Activated naive CD8-positive, alpha-beta T cell treated with anti-CD3 and anti-CD28 coated beads for 36 hours (primary cell): ENCODE measurements at regions not wholly inside any gene's neighbourhood (a gene's known extent, or its start where the extent isn't known, plus 50 kb on each side); places are given as distances from the start of the nearest gene placed in this dataset.

ENCODE experiments used
- DNase-seq: peaks from one replicate; pipeline ENCODE4 v3.0.0; 2021
- H3K27ac Mint-ChIP-seq: one replicate; pipeline ENCODE4 v1.8.0; 2022; ENCODE audit warnings: mild to moderate bottlenecking, moderate library complexity, mixed read lengths
- H3K27me3 Mint-ChIP-seq: one replicate; pipeline ENCODE4 v1.8.0; 2022; ENCODE audit warnings: mild to moderate bottlenecking, mixed read lengths
- H3K36me3 Mint-ChIP-seq: one replicate; pipeline ENCODE4 v1.8.0; 2021; ENCODE audit warnings: mild to moderate bottlenecking, mixed read lengths
- H3K4me1 Mint-ChIP-seq: one replicate; pipeline ENCODE4 v1.8.0; 2021; ENCODE audit warnings: mixed read lengths
- H3K4me3 Mint-ChIP-seq: one replicate; pipeline ENCODE4 v1.8.0; 2022; ENCODE audit warnings: mild to moderate bottlenecking, moderate library complexity, mixed read lengths
- H3K9me3 Mint-ChIP-seq: one replicate; pipeline ENCODE4 v1.8.0; 2022; ENCODE audit warnings: mixed read lengths

DNA sequence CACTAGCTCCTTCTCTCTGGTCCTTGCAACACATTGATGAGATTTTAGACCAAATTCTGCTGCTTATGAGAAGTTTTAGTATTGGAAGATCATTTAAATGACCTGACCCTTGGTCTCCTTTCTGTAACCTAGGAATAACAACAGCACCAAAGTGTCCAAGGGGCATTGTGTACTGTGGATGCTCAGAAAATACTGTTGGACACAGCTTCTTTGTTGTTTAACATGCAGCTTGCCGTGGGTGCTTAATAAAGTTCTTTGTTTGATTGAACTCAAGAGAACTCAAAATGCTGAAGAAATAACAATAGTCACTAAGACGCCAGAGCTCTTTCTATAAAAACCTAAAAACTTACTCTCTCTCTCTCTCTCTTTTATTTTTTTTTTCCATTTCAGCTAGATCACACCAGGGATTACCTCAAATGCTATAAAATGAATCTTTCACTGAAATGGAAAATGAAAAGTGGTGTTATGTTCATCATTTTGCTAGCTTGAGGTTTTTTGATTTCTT lies 548.9 kb upstream of the CDH8 start:
- DNase-seq = no peak
- H3K9me3 Mint-ChIP-seq = peaks cover 14% of the 10 kb centered on the region
- no peak overlapping the region for H3K27ac Mint-ChIP-seq
- no peaks in the 10 kb centered on the region for H3K36me3 Mint-ChIP-seq
- no peaks in the 10 kb centered on the region for H3K4me1 Mint-ChIP-seq
- H3K27me3 Mint-ChIP-seq = no peaks in the 10 kb centered on the region
- no peak overlapping the region for H3K4me3 Mint-ChIP-seq

DNA sequence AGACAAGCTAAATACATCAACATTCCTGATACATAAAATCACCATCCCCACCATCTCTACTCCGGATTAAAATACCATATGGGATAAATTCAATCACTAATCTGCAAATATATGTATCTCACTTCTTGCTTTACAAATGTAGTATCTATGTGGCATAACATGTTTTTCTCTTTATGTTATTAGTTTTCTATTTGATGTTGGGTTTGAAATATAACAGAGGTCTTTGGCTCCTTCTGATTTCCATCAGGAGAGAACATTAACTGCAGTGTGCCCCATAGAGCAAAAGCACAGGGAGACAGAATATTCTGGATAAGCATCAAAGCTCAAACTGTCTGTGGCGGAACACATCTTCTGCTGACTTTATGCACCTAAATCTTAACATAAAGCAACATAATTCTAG lies 547.2 kb upstream of the CDH8 start:
- no peaks in the 10 kb centered on the region for H3K36me3 Mint-ChIP-seq
- no peaks in the 10 kb centered on the region for H3K4me1 Mint-ChIP-seq
- H3K4me3 Mint-ChIP-seq = no peak overlapping the region

DNA sequence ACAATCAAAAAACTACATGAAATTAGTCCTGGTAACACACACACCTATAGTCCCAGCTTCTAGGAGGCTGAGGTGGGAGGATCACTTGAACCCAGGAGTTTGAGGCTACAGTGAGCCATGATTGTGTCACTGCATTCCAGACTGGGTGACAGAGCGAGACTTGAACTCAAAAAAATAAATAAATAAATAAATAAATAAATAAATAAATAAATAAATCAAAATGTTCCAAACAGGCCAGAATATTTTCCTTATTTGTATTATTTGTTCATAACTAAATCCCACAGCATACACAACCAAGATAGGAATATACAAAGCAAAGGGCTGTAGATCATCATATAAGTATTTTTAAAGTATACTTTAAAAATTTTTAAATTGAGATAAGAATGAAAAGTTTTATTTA lies 537.2 kb upstream of the CDH8 start:
- Mint-ChIP-seq H3K27ac (no peak overlapping the region), H3K4me3 (no peak overlapping the region), H3K36me3 (no peaks in the 10 kb centered on the region), H3K27me3 (no peaks in the 10 kb centered on the region), H3K4me1 (no peaks in the 10 kb centered on the region), H3K9me3 (peaks cover 8% of the 10 kb centered on the region)
- DNase-seq = no peak

More for the DNA sequence above, 547.2 kb upstream of the CDH8 start:
- H3K9me3 Mint-ChIP-seq = peaks cover 15% of the 10 kb centered on the region
- no peak overlapping the region for H3K27ac Mint-ChIP-seq
- no peak for DNase-seq
- H3K27me3 Mint-ChIP-seq = no peaks in the 10 kb centered on the region

DNA sequence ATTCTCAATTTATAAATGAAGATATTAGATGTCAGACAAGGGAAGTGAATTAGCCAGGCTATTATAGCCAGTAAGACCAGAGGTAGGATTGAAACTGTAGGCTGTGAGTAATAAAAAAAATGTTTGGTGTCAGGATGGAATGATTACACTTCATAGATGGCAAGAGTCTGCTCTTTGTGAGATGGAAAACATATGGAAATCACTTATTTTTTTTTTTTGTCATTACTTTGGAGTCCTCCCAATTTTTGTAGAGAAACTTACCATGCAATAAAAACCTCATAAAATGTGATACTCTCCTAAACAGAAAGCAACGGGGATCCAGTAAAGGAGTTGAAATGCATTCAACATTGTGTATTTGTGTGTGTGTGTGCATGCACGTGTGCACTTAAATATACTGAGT lies 532.7 kb upstream of the CDH8 start:
- Mint-ChIP-seq H3K27ac (no peak overlapping the region), H3K4me1 (no peaks in the 10 kb centered on the region), H3K9me3 (peaks cover 3% of the 10 kb centered on the region), H3K27me3 (no peaks in the 10 kb centered on the region), H3K4me3 (no peak overlapping the region), H3K36me3 (no peaks in the 10 kb centered on the region)
- no peak for DNase-seq

DNA sequence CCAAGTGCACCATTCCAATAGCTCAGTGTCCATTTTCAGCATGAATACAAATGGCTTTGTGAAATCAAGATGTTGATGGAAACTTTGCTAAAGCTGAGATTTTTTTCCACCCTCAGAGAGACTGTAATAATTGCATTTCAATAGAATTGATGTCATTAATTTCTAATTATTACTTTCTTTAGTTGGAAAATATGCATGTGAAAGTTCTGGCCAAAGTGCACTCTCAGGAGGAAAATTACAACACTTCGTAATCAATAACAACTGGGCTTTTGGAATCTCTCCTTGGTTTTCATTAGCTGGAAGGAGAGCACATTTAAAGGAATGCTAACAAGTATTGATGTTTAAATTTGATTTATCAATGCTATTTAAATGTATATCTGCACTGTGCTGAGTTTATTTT lies 529.5 kb upstream of the CDH8 start:
- Mint-ChIP-seq H3K27me3 (no peaks in the 10 kb centered on the region), H3K27ac (no peak overlapping the region), H3K36me3 (no peaks in the 10 kb centered on the region), H3K4me3 (no peak overlapping the region), H3K9me3 (peaks cover 2% of the 10 kb centered on the region), H3K4me1 (no peaks in the 10 kb centered on the region)
- DNase-seq = no peak

DNA sequence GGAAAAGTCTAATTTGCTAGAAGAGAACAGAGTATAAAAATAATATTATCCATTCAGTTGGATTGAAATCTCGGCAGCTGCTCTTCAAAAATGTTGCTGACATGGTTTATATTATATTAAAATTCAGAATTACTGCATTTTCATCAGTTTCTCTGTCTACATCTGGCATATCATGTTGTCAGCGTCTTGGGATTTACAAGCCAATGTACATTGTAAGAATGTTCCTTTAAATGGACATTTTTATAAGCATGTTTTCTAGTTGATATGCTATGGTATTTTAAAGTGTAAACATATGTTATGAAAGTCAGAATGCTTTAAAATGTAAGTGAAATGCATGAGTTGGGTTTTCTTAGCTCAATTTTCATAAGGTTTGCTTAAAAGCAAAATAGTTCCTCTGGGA lies 528.1 kb upstream of the CDH8 start:
- Mint-ChIP-seq H3K4me1 (no peaks in the 10 kb centered on the region), H3K9me3 (peaks cover 2% of the 10 kb centered on the region), H3K4me3 (no peak overlapping the region), H3K27me3 (no peaks in the 10 kb centered on the region), H3K36me3 (no peaks in the 10 kb centered on the region), H3K27ac (no peak overlapping the region)
- no peak for DNase-seq

DNA sequence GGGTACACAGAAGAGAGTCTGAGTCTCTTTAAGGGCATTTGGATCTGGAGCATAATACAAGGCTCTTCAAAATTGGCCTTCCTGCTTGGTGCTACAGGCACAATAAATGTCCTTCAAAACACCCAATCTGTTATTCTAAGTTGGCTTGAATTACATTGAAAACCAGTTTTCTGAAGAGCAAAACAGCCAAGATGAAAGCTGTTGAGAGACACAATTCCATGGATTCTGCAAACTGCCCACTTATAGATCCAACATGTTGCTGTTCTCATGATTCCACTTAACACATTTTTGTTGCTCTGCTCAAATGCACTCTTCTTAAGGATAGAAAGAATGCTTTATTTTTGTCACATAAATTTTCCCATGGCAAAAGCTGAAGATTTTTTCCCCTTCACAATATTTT lies 525.9 kb upstream of the CDH8 start:
- Mint-ChIP-seq H3K4me1 (no peaks in the 10 kb centered on the region), H3K27me3 (no peaks in the 10 kb centered on the region), H3K36me3 (no peaks in the 10 kb centered on the region), H3K4me3 (no peak overlapping the region), H3K27ac (no peak overlapping the region), H3K9me3 (peaks cover 2% of the 10 kb centered on the region)
- DNase-seq = no peak

DNA sequence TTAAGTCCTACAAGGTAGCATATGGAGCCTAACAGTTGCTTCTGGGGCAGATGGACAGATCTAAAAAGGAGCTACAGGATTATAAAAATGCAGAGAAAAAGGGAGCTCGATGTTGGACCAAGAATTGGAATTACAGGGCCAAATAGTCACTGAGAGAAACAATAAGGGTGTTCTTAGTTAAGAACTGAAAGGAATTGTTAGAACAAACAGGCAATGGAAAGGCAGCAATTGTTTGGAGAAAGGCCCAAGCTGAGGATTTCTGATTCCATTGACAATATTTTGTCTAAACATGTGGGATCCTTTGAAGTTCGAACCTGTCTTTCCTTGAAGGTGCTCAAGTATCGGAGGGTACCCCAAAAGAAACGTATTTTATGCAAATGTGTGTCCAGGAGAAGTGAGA lies 513.6 kb upstream of the CDH8 start:
- DNase-seq = no peak
- Mint-ChIP-seq H3K4me1 (no peaks in the 10 kb centered on the region), H3K36me3 (no peaks in the 10 kb centered on the region), H3K4me3 (no peak overlapping the region), H3K9me3 (peaks cover 8% of the 10 kb centered on the region), H3K27me3 (no peaks in the 10 kb centered on the region), H3K27ac (no peak overlapping the region)

DNA sequence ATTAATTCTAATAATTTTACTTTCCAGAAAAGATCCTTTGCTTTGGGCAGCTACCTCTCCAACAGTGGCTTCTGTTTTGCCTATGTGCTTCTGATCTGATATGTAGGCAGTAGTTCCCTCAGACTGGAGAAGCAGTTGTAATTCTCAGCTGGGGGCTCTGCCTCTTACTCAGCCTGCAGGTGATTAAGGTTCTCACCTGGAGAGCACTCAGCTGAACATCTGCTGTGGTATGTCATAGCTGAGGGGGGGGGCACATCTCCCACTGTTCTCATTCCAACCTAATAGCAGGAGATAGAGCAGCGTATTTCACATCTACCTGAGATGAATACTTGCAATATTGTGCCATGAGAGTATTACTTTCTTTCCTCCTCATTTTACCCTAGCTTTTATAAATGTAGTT lies 511.9 kb upstream of the CDH8 start:
- Mint-ChIP-seq H3K4me1 (no peaks in the 10 kb centered on the region), H3K27ac (no peak overlapping the region), H3K4me3 (no peak overlapping the region), H3K36me3 (no peaks in the 10 kb centered on the region), H3K9me3 (peaks cover 8% of the 10 kb centered on the region), H3K27me3 (no peaks in the 10 kb centered on the region)
- no peak for DNase-seq

DNA sequence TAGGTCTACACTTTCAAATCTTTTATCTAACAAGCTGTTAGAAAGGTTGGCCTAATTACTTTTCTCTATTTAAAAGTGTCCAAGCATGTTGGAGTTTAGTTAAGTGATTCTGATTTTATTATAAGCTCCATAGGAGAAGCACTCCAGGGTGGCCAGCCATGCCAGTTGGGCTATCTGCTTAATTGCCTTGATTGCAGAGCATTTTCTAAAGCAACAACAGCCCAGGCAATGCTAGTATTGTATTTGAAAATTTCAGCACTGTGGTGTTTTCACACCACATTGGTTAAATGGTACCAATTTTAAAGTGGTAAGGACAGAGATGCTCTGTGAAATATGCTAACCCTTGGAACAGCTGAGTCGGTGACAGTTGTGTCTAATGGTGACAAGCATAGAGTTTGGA lies 510.5 kb upstream of the CDH8 start:
- H3K9me3 Mint-ChIP-seq = peaks cover 7% of the 10 kb centered on the region
- no peak overlapping the region for H3K4me3 Mint-ChIP-seq
- H3K27ac Mint-ChIP-seq = no peak overlapping the region
- no peaks in the 10 kb centered on the region for H3K36me3 Mint-ChIP-seq
- H3K4me1 Mint-ChIP-seq = no peaks in the 10 kb centered on the region
- no peak for DNase-seq
- no peaks in the 10 kb centered on the region for H3K27me3 Mint-ChIP-seq

DNA sequence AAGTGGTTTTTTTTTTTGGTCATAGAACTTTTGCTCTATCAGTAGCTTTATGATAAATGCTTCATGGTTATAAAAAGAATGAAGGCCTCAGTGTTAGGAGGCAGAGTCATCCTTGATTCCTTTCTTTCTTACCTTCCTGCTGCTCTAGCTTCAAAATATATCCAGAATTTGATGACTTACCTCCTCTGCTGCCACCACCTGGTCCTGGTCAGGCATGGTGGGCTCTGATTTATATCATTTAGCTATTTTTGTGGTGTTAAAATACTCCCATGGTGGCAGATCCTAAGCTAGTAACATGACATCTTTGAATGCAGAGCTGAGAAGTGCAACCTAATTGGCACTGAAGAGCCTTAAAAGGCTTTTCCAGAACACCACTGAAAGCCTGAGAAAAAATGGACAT lies 508.8 kb upstream of the CDH8 start:
- no peak for DNase-seq
- peaks cover 8% of the 10 kb centered on the region for H3K9me3 Mint-ChIP-seq
- H3K4me3 Mint-ChIP-seq = no peak overlapping the region
- H3K27me3 Mint-ChIP-seq = no peaks in the 10 kb centered on the region
- H3K36me3 Mint-ChIP-seq = no peaks in the 10 kb centered on the region
- no peak overlapping the region for H3K27ac Mint-ChIP-seq
- H3K4me1 Mint-ChIP-seq = no peaks in the 10 kb centered on the region

DNA sequence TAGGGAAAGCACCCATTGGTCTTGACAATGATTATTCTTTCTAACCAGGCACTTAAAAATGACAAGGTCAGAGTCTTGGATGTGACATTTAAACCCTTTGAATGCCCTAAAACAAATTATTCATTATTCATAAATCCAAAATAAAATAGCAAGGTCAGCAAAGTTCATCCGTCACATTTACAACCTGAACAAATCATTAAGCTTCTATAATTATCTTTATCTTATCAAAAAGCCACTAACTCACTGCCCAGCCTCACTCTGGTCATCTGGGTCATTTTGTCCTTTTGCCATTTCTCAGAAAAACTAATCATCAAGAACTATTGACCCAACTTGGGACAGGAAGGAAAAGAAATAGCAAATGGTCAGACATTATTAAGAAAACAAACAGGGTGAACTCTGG lies 507.3 kb upstream of the CDH8 start:
- H3K27ac Mint-ChIP-seq = no peak overlapping the region
- no peak for DNase-seq
- no peaks in the 10 kb centered on the region for H3K27me3 Mint-ChIP-seq
- H3K9me3 Mint-ChIP-seq = peaks cover 6% of the 10 kb centered on the region
- no peaks in the 10 kb centered on the region for H3K36me3 Mint-ChIP-seq
- H3K4me1 Mint-ChIP-seq = no peaks in the 10 kb centered on the region
- no peak overlapping the region for H3K4me3 Mint-ChIP-seq

DNA sequence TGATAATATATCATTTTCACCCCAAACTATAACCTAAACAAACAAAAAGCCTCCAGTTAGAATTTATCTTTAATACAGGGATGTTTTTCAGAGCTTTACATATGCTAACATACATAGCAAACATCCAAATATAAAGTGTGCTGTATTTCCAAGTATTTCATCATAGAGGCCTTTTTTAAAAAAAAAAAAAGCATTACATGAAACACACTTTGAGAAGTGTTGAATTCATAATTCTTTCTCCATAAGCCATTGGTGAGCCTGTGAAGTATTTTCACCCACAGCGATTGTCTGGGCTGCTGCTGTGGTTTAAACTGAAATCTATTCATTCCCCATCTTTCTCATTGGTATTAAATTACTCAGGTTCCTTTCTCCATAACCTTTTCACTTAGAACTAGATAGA lies 503.4 kb upstream of the CDH8 start:
- no peak overlapping the region for H3K4me3 Mint-ChIP-seq
- DNase-seq = no peak
- H3K9me3 Mint-ChIP-seq = peaks cover 6% of the 10 kb centered on the region
- H3K27me3 Mint-ChIP-seq = no peaks in the 10 kb centered on the region
- H3K27ac Mint-ChIP-seq = no peak overlapping the region
- H3K4me1 Mint-ChIP-seq = no peaks in the 10 kb centered on the region
- H3K36me3 Mint-ChIP-seq = no peaks in the 10 kb centered on the region

DNA sequence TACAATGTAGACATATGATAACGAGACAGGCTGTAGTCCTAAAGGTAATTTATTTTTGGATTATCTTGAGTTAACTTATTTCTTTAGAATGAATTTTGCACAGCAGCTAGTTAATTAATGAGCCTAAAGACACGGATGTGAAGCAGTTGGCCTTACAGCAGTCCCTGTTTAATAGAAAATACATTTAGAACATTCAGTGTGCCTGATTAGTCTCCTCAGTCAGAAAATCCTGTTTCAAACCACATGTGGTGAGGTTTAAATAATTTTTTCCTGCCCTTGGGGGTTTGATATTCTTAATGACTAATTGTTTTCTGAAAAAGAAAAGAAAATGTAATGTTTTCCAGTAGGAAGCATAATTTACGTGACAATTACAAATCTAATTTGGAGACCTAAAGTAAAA lies 494.2 kb upstream of the CDH8 start:
- Mint-ChIP-seq H3K27ac (no peak overlapping the region), H3K36me3 (no peaks in the 10 kb centered on the region), H3K4me1 (no peaks in the 10 kb centered on the region), H3K27me3 (no peaks in the 10 kb centered on the region), H3K9me3 (peaks cover 18% of the 10 kb centered on the region), H3K4me3 (no peak overlapping the region)
- no peak for DNase-seq

DNA sequence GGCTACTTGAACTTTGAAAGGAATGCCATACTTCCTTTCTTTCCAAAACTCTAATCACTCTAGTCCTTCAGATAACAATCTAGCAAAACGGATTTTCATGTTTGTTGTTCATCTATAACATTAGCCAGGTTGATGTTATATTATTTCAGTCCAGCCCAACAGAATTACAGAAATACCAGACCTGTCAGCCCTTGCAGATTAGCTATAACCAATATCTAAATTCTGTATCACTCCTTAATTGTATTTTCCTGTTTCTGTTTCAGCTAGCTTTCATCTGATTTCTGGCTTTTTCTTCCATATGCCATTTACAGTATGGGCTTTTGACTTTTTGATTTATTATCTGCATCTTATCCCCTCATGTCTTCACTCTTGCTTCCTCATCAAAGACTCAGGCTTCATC lies 479.8 kb upstream of the CDH8 start:
- DNase-seq = no peak
- Mint-ChIP-seq H3K4me1 (no peaks in the 10 kb centered on the region), H3K4me3 (no peak overlapping the region), H3K27me3 (no peaks in the 10 kb centered on the region), H3K9me3 (peaks cover 18% of the 10 kb centered on the region), H3K27ac (no peak overlapping the region), H3K36me3 (no peaks in the 10 kb centered on the region)

DNA sequence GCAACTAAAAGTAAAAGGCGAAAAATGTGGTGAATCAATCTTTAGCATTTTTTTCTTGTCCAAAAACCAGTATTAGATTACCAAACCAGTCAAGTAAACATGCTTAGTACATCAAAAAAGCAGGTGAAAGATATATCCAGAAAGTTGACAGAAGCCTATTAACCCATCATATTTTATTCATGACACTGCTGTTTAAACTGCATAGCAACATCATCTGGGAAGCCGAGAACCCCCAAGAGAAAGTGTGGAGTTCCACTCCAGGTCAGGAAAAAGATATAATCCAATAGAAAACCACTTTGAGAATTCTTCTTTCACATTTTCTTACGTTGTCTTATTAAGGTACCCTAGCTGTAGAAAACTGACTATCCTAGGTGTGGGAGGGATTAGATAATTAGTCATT lies 466.8 kb upstream of the CDH8 start:
- no peaks in the 10 kb centered on the region for H3K27me3 Mint-ChIP-seq
- no peaks in the 10 kb centered on the region for H3K4me1 Mint-ChIP-seq
- no peak overlapping the region for H3K4me3 Mint-ChIP-seq
- no peak overlapping the region for H3K27ac Mint-ChIP-seq
- peaks cover 18% of the 10 kb centered on the region for H3K9me3 Mint-ChIP-seq
- DNase-seq = no peak
- no peaks in the 10 kb centered on the region for H3K36me3 Mint-ChIP-seq

DNA sequence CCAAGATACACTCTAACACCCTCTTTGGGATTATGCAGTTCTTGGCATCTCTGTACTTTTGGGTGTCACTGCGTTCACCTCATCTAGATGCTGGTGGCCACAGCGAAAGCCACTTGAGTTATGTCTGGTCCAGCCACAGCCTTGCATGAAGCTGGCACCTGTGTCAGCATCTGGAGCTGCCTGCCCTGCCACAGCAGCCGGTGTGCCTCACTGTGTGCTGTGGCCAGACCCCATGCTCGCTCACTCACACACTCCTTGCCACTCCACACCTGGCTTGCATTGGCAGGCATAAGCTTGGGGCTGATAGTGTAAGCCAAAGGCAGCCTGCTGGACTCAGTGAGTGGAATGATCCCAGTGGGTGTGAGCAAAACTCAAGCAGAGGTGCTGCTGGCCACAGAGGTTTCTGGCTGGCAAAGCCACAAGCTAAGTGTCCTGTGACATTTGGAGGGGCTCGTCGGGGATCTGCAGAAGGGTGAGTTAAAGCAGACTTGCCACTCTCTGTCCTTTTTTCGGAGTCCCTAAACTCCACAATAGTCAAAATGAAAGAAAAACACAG lies 442.7 kb upstream of the CDH8 start:
- DNase-seq = no peak
- no peaks in the 10 kb centered on the region for H3K27me3 Mint-ChIP-seq
- no peak overlapping the region for H3K27ac Mint-ChIP-seq
- peaks cover 4% of the 10 kb centered on the region for H3K9me3 Mint-ChIP-seq
- no peaks in the 10 kb centered on the region for H3K4me1 Mint-ChIP-seq
- no peaks in the 10 kb centered on the region for H3K36me3 Mint-ChIP-seq
- no peak overlapping the region for H3K4me3 Mint-ChIP-seq
